K562 (cell line): ENCODE measurements at regions not wholly inside any gene's neighbourhood (a gene's known extent, or its start where the extent isn't known, plus 50 kb on each side); places are given as distances from the start of the nearest gene placed in this dataset.

ENCODE experiments used
- ATAC-seq: fragments of 200-7000 bp; cut with Tn5 transposase; 3 replicates; pipeline ENCODE4 v1.9.1; 2020; ENCODE audit warnings: moderate library complexity
- BruUV-seq: library from RNA; stranded (reverse); fragments of 400-500 nt; replicated peaks from 2 replicates; lab custom pipeline; 2021; lab: Mats Ljungman, UMichigan
- CTCF ChIA-PET: fragments of 300-600 bp; formaldehyde crosslinking; extraction: SDS; loops from one replicate; lab custom pipeline; 2021; ENCODE audit warnings: low intra/inter-chr PET ratio; lab: Yijun Ruan, JAX
- POLR2A ChIA-PET: fragments of 300-600, 350-650 bp; sonication (Branson Sonifier 250); formaldehyde crosslinking; extraction: SDS; loops from one replicate; lab custom pipeline; 2021; ENCODE audit warnings: antibody characterized with exemption, inconsistent platforms; lab: Yijun Ruan, JAX
- DNase-seq, 4 experiments: peaks; one replicate each; pipeline versions ENCODE4 v3.0.0 to v3.0.0-alpha.2; 2011 to 2018; ENCODE audit warnings: low spot score in 3 of 4, mixed read lengths in 3 of 4; ENCODE audit errors: extremely low read depth in 1 of 4
- FAIRE-seq: peaks from 2 replicates; lab custom pipeline; 2011; peaks lifted over from hg19 to GRCh38; lab: Jason Lieb, UNC
- H2AFZ ChIP-seq: 2 replicates; pipeline ENCODE4 v1.6.0; 2011; ENCODE audit warnings: low read depth, low read length, control low read depth, inconsistent platforms
- H3K27ac ChIP-seq: fragments of 200-600 bp; 3 replicates; pipeline ENCODE4 v1.8.0; 2011; ENCODE audit warnings: low read depth, mild to moderate bottlenecking, control low read depth, inconsistent platforms, low read length, moderate library complexity, mixed read lengths; ENCODE audit errors: extremely low read depth
- H3K27me3 ChIP-seq, 2 experiments: fragments of 300-600 bp in 1 of 2; 2 replicates in 1 of 2; 3 replicates in 1 of 2; pipeline versions ENCODE4 v1.6.0 to v1.8.0; 2011; ENCODE audit warnings: inconsistent platforms in 2 of 2, low read length in 2 of 2, mild to moderate bottlenecking in 1 of 2, mixed read lengths in 1 of 2, moderate library complexity in 1 of 2; ENCODE audit not compliant: control insufficient read depth in 2 of 2, insufficient read depth in 2 of 2
- H3K36me3 ChIP-seq: fragments of 300-600 bp; 3 replicates; pipeline ENCODE4 v1.8.0; 2011; ENCODE audit warnings: mild to moderate bottlenecking, low read length, inconsistent platforms; ENCODE audit not compliant: control insufficient read depth, insufficient read depth
- H3K4me1 ChIP-seq, 2 experiments: fragments of 200-600 bp in 1 of 2; replicated peaks in 1 of 2; 2 replicates in 1 of 2; 3 replicates in 1 of 2; pipeline versions ENCODE4 v1.5.1 to v1.8.0; 2011; ENCODE audit warnings: inconsistent platforms in 2 of 2, low read length in 2 of 2, mild to moderate bottlenecking in 1 of 2, mixed read lengths in 1 of 2, moderate library complexity in 1 of 2; ENCODE audit not compliant: control insufficient read depth in 2 of 2, insufficient read depth in 2 of 2
- H3K4me2 ChIP-seq: 2 replicates; pipeline ENCODE4 v1.6.1; 2011; ENCODE audit warnings: low read length, control low read depth, inconsistent platforms, mixed read lengths; ENCODE audit not compliant: insufficient read depth
- H3K4me3 ChIP-seq: fragments of 200-600 bp; sonication (generic), shearing (Covaris generic); 2 replicates; pipeline ENCODE4 v1.5.1; 2016; ENCODE audit warnings: control low read depth, inconsistent platforms
- H3K79me2 ChIP-seq: fragments of 200-600 bp; 3 replicates; pipeline ENCODE4 v1.8.0; 2011; ENCODE audit warnings: low read length, inconsistent platforms; ENCODE audit not compliant: control insufficient read depth, insufficient read depth
- H3K9ac ChIP-seq, 2 experiments: 2 replicates each; pipeline versions ENCODE4 v1.6.0 to v1.6.1; 2011; ENCODE audit warnings: low read depth in 2 of 2, low read length in 2 of 2, control low read depth in 1 of 2, inconsistent platforms in 1 of 2, mild to moderate bottlenecking in 1 of 2, mixed read lengths in 1 of 2; ENCODE audit not compliant: insufficient read depth in 1 of 2
- H3K9me1 ChIP-seq: one replicate; pipeline ENCODE4 v1.6.0; 2011; ENCODE audit warnings: inconsistent platforms, mild to moderate bottlenecking, low read length, moderate library complexity; ENCODE audit not compliant: control insufficient read depth, insufficient read depth
- H3K9me3 ChIP-seq: replicated peaks from 2 replicates; pipeline ENCODE4 v1.5.1; 2011; ENCODE audit warnings: low read depth, low read length, inconsistent platforms; ENCODE audit not compliant: control insufficient read depth, insufficient read depth
- H4K20me1 ChIP-seq: replicated peaks from 2 replicates; pipeline ENCODE4 v1.6.1; 2011; ENCODE audit warnings: low read length, inconsistent platforms, mixed read lengths; ENCODE audit not compliant: control insufficient read depth, insufficient read depth
- BRCA1 ChIP-seq, 2 experiments: fragments of 450-650 bp in 1 of 2; sonication (generic) in 1 of 2; formaldehyde crosslinking in 1 of 2; IDR thresholded peaks; 2 replicates each; pipeline versions ENCODE4 v1.5.0 to v1.6.1; 2017 to 2020; ENCODE audit warnings: mild to moderate bottlenecking in 1 of 2, missing genetic modification reagents in 1 of 2
- GMEB1 ChIP-seq: fragments of 250-450 bp; sonication (Bioruptor Pico); IDR thresholded peaks from 2 replicates; pipeline ENCODE4 v1.4.0; 2020; ENCODE audit warnings: mild to moderate bottlenecking
- KDM2B ChIP-seq: fragments of 250-450 bp; sonication (Bioruptor Pico); IDR thresholded peaks from 2 replicates; pipeline ENCODE4 v1.8.0; 2021; ENCODE audit warnings: mild to moderate bottlenecking, moderate library complexity
- MLLT1 ChIP-seq, 2 experiments: fragments of 450-650 bp; IDR thresholded peaks; 2 replicates each; pipeline ENCODE4 v1.6.1; 2016
- PPARD ChIP-seq: fragments of 250-450 bp; sonication (Bioruptor Pico); IDR thresholded peaks from 2 replicates; pipeline ENCODE4 v1.8.0; 2022; ENCODE audit warnings: inconsistent platforms, mild to moderate bottlenecking, moderate library complexity
- RB1 ChIP-seq: fragments of 450-650 bp; IDR thresholded peaks from 2 replicates; pipeline ENCODE4 v1.6.1; 2017; ENCODE audit warnings: low read depth, mild to moderate bottlenecking
- SMARCA4 ChIP-seq: fragments of 450-650 bp; IDR thresholded peaks from 2 replicates; pipeline ENCODE4 v1.6.1; 2016
- XRCC3 ChIP-seq: fragments of 450-650 bp; IDR thresholded peaks from 2 replicates; pipeline ENCODE4 v1.6.1; 2017; ENCODE audit warnings: mild to moderate bottlenecking, moderate library complexity
- ZNF280A ChIP-seq: fragments of 450-650 bp; IDR thresholded peaks from 2 replicates; pipeline ENCODE4 v1.6.1; 2018; ENCODE audit warnings: mild to moderate bottlenecking, low read depth; ENCODE audit not compliant: partially characterized antibody
- ZNF561 ChIP-seq: fragments of 450-650 bp; formaldehyde crosslinking; conservative IDR thresholded peaks from 2 replicates; pipeline ENCODE4 v1.4.0; 2020; ENCODE audit warnings: mild to moderate bottlenecking, moderate library complexity
- WGBS: fragments of 100-300 bp; shearing (Covaris generic); methylation state at CpG from one replicate; pipeline ENCODE4 v1.1.6; 2016; ENCODE audit warnings: low coverage, mixed read lengths; ENCODE audit not compliant: insufficient coverage; ENCODE audit errors: missing lambda C conversion rate; 5-methylcytosine and 5-hydroxymethylcytosine counted together
- in situ Hi-C: fragments of 300-500 bp; cut with MboI; formaldehyde crosslinking; loops from 4 replicates; pipeline ENCODE4 v1.15.0; 2018; ENCODE audit warnings: inconsistent platforms, mixed read lengths
- intact Hi-C: fragments of 100-400 bp; cut with micrococcal nuclease; formaldehyde crosslinking; loops from 2 replicates; pipeline ENCODE4 v1.14.2; 2022

- no peaks in the 10 kb centered on the region; a peak in 1 of 5 replicates for H3K4me1 ChIP-seq
- DNase-seq (no peak), ATAC-seq (no peak), FAIRE-seq (no peak)
- H3K36me3 ChIP-seq: no peaks in the 10 kb centered on the region
- no peak overlapping the region for H2AFZ ChIP-seq
- no TSS peak for BruUV-seq
- H3K27ac ChIP-seq: no peak overlapping the region
- WGBS: 12% methylated on average over 20 of the region's 20 CpGs
- in situ Hi-C loops: no loop called here
- ChIA-PET CTCF (no interaction called here), POLR2A (interaction anchor here (0.6 to 1.3 kb wide), 3 partner anchors 10 to 405 kb away, joined by 3 to 6 read pairs (median 3); no protein-coding TSS in a partner anchor)
- no peaks in the 10 kb centered on the region for H3K9me1 ChIP-seq
- H3K4me3 ChIP-seq: no peak overlapping the region
- H4K20me1 ChIP-seq: peaks cover 14% of the 10 kb centered on the region; the same call in 1 of the 2 replicates
- intact Hi-C loops: no loop called here
- no peaks in the 10 kb centered on the region for H3K79me2 ChIP-seq
- no peak for TF ChIP-seq KDM2B (CRISPR knock-in tag)
- no peak for TF ChIP-seq GMEB1 (CRISPR knock-in tag)
- no peak for TF ChIP-seq MLLT1 (IDR thresholded peaks at IDR 0.05)
- TF ChIP-seq XRCC3: no peak
- no peak for TF ChIP-seq RB1
- no peak for TF ChIP-seq ZNF561 (CRISPR knock-in tag)
- no peak for TF ChIP-seq PPARD (CRISPR knock-in tag)
- no peak for TF ChIP-seq SMARCA4
- no peak for TF ChIP-seq ZNF280A
- no peak for TF ChIP-seq BRCA1 (IDR thresholded peaks at IDR 0.05)
- TF ChIP-seq BRCA1 (CRISPR knock-in tag; IDR thresholded peaks at IDR 0.05): no peak
- H3K4me2 ChIP-seq: no peak overlapping the region
- peaks cover 2% of the 10 kb centered on the region for H3K9me3 ChIP-seq
- no peak overlapping the region for H3K9ac ChIP-seq
- H3K27me3 ChIP-seq: peaks cover 53 to 91% of the 10 kb centered on the region in 2 experiments
Observed at GRCh38 chr6:167666571-167667203, 160.0 kb upstream of the AFDN start.
